PC-3 (cell line): ENCODE measurements at regions not wholly inside any gene's neighbourhood (a gene's known extent, or its start where the extent isn't known, plus 50 kb on each side); places are given as distances from the start of the nearest gene placed in this dataset.
A peak's percentile ranks its signal among the peaks of the same experiment; 100 is the strongest.

Source experiments
- CTCF ChIP-seq: fragments of 300-600 bp; sonication (generic); conservative IDR thresholded peaks from 2 replicates; pipeline ENCODE4 v1.5.1; 2017; ENCODE audit warnings: antibody characterized with exemption, low read depth, mild to moderate bottlenecking, low read length
- EZH2phosphoT487 ChIP-seq: fragments of 300-600 bp; sonication (generic); IDR thresholded peaks from 2 replicates; pipeline ENCODE4 v1.6.1; 2018; ENCODE audit warnings: mild to moderate bottlenecking, antibody characterized with exemption, low read length, borderline replicate concordance

- TF ChIP-seq CTCF (peak; percentile 45), EZH2phosphoT487 (no peak)
Measured at GRCh38 chr3:10693457-10693856, 122.6 kb upstream of the SLC6A11 start.
